Lower leg skin (tissue), 3 donors: ENCODE measurements at regions not wholly inside any gene's neighbourhood (a gene's known extent, or its start where the extent isn't known, plus 50 kb on each side); places are given as distances from the start of the nearest gene placed in this dataset.

Experiments
- POLR2A ChIP-seq, 2 donors: fragments of 450-650 bp; IDR thresholded peaks; one replicate each; pipeline ENCODE4 v1.6.1; 2016 to 2017; ENCODE audit warnings: antibody characterized with exemption in 2 of 2, mild to moderate bottlenecking in 1 of 2, moderate library complexity in 1 of 2
- TF ChIP-seq, protein P1 (sequence below), 3 donors: fragments of 450-650 bp; IDR thresholded peaks; one replicate each; pipeline ENCODE4 v1.5.1; 2016; ENCODE audit warnings: antibody characterized with exemption in 3 of 3, mild to moderate bottlenecking in 3 of 3, moderate library complexity in 2 of 3

DNA sequence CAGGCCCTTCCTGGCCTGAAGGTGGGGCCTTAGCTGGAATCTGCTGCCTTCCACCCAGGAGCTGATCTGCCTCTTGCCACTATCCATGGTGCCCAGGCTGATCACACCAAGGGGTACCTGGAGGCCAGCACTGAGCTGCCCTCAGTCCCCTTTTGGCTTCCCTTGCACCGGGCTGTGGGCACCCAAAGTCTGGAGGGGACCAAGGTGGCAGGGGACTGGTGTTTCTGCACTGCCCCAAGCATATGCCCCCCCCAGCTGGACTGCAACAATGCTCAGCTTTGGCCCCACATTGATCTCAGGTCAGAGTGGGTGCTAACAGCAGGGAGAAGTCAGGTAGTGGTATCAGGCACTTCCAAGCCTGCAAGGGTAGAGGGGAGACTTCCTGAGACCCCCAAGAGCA, 902.6 kb upstream of the EPHA6 start:
- TF ChIP-seq, protein P1, sequence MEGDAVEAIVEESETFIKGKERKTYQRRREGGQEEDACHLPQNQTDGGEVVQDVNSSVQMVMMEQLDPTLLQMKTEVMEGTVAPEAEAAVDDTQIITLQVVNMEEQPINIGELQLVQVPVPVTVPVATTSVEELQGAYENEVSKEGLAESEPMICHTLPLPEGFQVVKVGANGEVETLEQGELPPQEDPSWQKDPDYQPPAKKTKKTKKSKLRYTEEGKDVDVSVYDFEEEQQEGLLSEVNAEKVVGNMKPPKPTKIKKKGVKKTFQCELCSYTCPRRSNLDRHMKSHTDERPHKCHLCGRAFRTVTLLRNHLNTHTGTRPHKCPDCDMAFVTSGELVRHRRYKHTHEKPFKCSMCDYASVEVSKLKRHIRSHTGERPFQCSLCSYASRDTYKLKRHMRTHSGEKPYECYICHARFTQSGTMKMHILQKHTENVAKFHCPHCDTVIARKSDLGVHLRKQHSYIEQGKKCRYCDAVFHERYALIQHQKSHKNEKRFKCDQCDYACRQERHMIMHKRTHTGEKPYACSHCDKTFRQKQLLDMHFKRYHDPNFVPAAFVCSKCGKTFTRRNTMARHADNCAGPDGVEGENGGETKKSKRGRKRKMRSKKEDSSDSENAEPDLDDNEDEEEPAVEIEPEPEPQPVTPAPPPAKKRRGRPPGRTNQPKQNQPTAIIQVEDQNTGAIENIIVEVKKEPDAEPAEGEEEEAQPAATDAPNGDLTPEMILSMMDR (IDR thresholded peaks at IDR 0.05), result no peak
- TF ChIP-seq POLR2A (IDR thresholded peaks at IDR 0.05), result no peak
